GM23338 (cell line): ENCODE measurements at regions not wholly inside any gene's neighbourhood (a gene's known extent, or its start where the extent isn't known, plus 50 kb on each side); places are given as distances from the start of the nearest gene placed in this dataset.

Source experiments
- ATAC-seq: fragments of 200-7000 bp; cut with Tn5 transposase; 3 replicates; pipeline ENCODE4 v1.9.1; 2020
- DNase-seq: peaks from one replicate; pipeline ENCODE4 v3.0.0-alpha.2; 2015; ENCODE audit warnings: low spot score
- H2AFZ ChIP-seq: fragments of 200-600 bp; sonication (generic); 2 replicates; pipeline ENCODE4 v1.8.0; 2016; ENCODE audit warnings: antibody characterized with exemption, mild to moderate bottlenecking, moderate library complexity
- H3F3A ChIP-seq: fragments of 200-600 bp; sonication (generic); replicated peaks from 2 replicates; pipeline ENCODE4 v1.8.0; 2017; ENCODE audit warnings: antibody characterized with exemption, mixed run types, low read depth
- H3K27ac ChIP-seq: fragments of 200-600 bp; sonication (generic); 2 replicates; pipeline ENCODE4 v1.6.1; 2016; ENCODE audit warnings: low read depth
- H3K27me3 ChIP-seq: fragments of 200-600 bp; sonication (generic); 2 replicates; pipeline ENCODE4 v1.8.0; 2016; ENCODE audit warnings: mild to moderate bottlenecking, mixed run types, moderate library complexity; ENCODE audit not compliant: insufficient read depth
- H3K36me3 ChIP-seq: fragments of 200-600 bp; sonication (generic); 2 replicates; pipeline ENCODE4 v1.8.0; 2016; ENCODE audit warnings: mild to moderate bottlenecking; ENCODE audit not compliant: insufficient read depth
- H3K4me1 ChIP-seq: fragments of 200-600 bp; sonication (generic); 2 replicates; pipeline ENCODE4 v1.8.0; 2016; ENCODE audit warnings: mild to moderate bottlenecking, moderate library complexity; ENCODE audit not compliant: insufficient read depth
- H3K4me2 ChIP-seq: fragments of 200-600 bp; sonication (generic); 2 replicates; pipeline ENCODE4 v1.7.1; 2017; ENCODE audit warnings: mixed run types
- H3K4me3 ChIP-seq: fragments of 200-600 bp; sonication (generic); 2 replicates; pipeline ENCODE4 v1.6.1; 2016; ENCODE audit warnings: mixed run types
- H3K79me2 ChIP-seq: fragments of 200-600 bp; sonication (generic); replicated peaks from 2 replicates; pipeline ENCODE4 v1.8.0; 2017; ENCODE audit warnings: mild to moderate bottlenecking; ENCODE audit not compliant: insufficient read depth
- H3K9me2 ChIP-seq: fragments of 200-600 bp; sonication (generic); 2 replicates; pipeline ENCODE4 v1.8.0; 2017; ENCODE audit not compliant: insufficient read depth
- H4K20me1 ChIP-seq: fragments of 200-600 bp; sonication (generic); replicated peaks from 2 replicates; pipeline ENCODE4 v1.8.0; 2017; ENCODE audit warnings: mild to moderate bottlenecking; ENCODE audit not compliant: insufficient read depth
- H3K27ac Mint-ChIP-seq: 2 replicates; pipeline ENCODE4 v1.8.0; 2020; ENCODE audit warnings: inconsistent platforms, mild to moderate bottlenecking, moderate library complexity, mixed read lengths
- H3K27me3 Mint-ChIP-seq: 3 replicates; pipeline ENCODE4 v1.8.0; 2022; ENCODE audit warnings: low read depth, mild to moderate bottlenecking, moderate library complexity, mixed read lengths, inconsistent platforms; ENCODE audit not compliant: insufficient read depth, poor library complexity
- H3K36me3 Mint-ChIP-seq: 3 replicates; pipeline ENCODE4 v1.8.0; 2021; ENCODE audit warnings: low read depth, mild to moderate bottlenecking, inconsistent platforms, moderate library complexity, mixed read lengths
- H3K4me1 Mint-ChIP-seq: 3 replicates; pipeline ENCODE4 v1.8.0; 2020; ENCODE audit warnings: mild to moderate bottlenecking, inconsistent platforms, mixed read lengths
- H3K4me3 Mint-ChIP-seq: 3 replicates; pipeline ENCODE4 v1.8.0; 2021; ENCODE audit warnings: moderate library complexity, mild to moderate bottlenecking, inconsistent platforms, mixed read lengths
- H3K9me3 Mint-ChIP-seq: 3 replicates; pipeline ENCODE4 v1.8.0; 2020; ENCODE audit warnings: moderate library complexity, mild to moderate bottlenecking, inconsistent platforms, mixed read lengths
- CTCF ChIP-seq, 2 experiments: fragments of 200-600 bp in 1 of 2; sonication (generic) in 1 of 2; conservative IDR thresholded peaks; 2 replicates each; pipeline versions ENCODE4 v1.5.1 to v1.6.1; 2016 to 2017; ENCODE audit warnings: antibody characterized with exemption in 2 of 2, low read depth in 2 of 2, mild to moderate bottlenecking in 2 of 2, moderate library complexity in 1 of 2
- EZH2 ChIP-seq: fragments of 200-600 bp; sonication (generic); IDR thresholded peaks from one replicate; pipeline ENCODE4 v1.8.0; 2017; ENCODE audit warnings: antibody characterized with exemption, mild to moderate bottlenecking, low read depth; ENCODE audit not compliant: unreplicated experiment
- EZH2phosphoT487 ChIP-seq: fragments of 200-600 bp; sonication (generic); IDR thresholded peaks from one replicate; pipeline ENCODE4 v1.8.1; 2018; ENCODE audit warnings: antibody characterized with exemption; ENCODE audit not compliant: unreplicated experiment
- JUNB ChIP-seq: IDR thresholded peaks from one replicate; pipeline ENCODE4 v1.6.1; 2016; ENCODE audit warnings: antibody characterized with exemption; ENCODE audit not compliant: unreplicated experiment
- NANOG ChIP-seq: IDR thresholded peaks from 2 replicates; pipeline ENCODE4 v1.6.1; 2016; ENCODE audit warnings: antibody characterized with exemption, borderline replicate concordance
- POLR2AphosphoS5 ChIP-seq: IDR thresholded peaks from 2 replicates; pipeline ENCODE4 v1.6.1; 2016; ENCODE audit warnings: antibody characterized with exemption, low read depth
- REST ChIP-seq: IDR thresholded peaks from one replicate; pipeline ENCODE4 v1.6.1; 2018; ENCODE audit warnings: antibody characterized with exemption; ENCODE audit not compliant: unreplicated experiment
- STAT1 ChIP-seq: IDR thresholded peaks from one replicate; pipeline ENCODE4 v1.6.1; 2016; ENCODE audit warnings: antibody characterized with exemption; ENCODE audit not compliant: unreplicated experiment
- ZNF114 ChIP-seq: fragments of 250-450 bp; sonication (Bioruptor Pico); IDR thresholded peaks from 2 replicates; pipeline ENCODE4 v1.5.0; 2020; ENCODE audit warnings: mild to moderate bottlenecking, moderate library complexity
- ZNF331 ChIP-seq: fragments of 250-450 bp; sonication (Bioruptor Pico); IDR thresholded peaks from 2 replicates; pipeline ENCODE4 v1.5.0; 2020; ENCODE audit warnings: low read depth, mild to moderate bottlenecking, moderate library complexity
- ZNF462 ChIP-seq: fragments of 250-450 bp; sonication (Bioruptor Pico); IDR thresholded peaks from 2 replicates; pipeline ENCODE4 v1.5.0; 2020; ENCODE audit warnings: mild to moderate bottlenecking, moderate library complexity
- TF ChIP-seq, protein P1 (sequence below): IDR thresholded peaks from 2 replicates; pipeline ENCODE4 v1.6.1; 2016; ENCODE audit warnings: antibody characterized with exemption

GRCh38 chr13:47008318-47008717, 111.5 kb upstream of the HTR2A start:
- no peaks in the 10 kb centered on the region for H3K27me3 ChIP-seq
- no peak for ATAC-seq
- 0 out of 2 replicates have a peak overlapping the region, but pooled peaks have one; percentile 30 for H2AFZ ChIP-seq

More at GRCh38 chr13:47008318-47008717, 111.5 kb upstream of the HTR2A start:
- Mint-ChIP-seq H3K4me1 (no peaks in the 10 kb centered on the region), H3K36me3 (no peaks in the 10 kb centered on the region), H3K27me3 (peaks cover 2% of the 10 kb centered on the region), H3K27ac (no peak overlapping the region), H3K4me3 (no peak overlapping the region), H3K9me3 (no peaks in the 10 kb centered on the region)
- Histone ChIP-seq H3K9me2 (no peaks in the 10 kb centered on the region), H3K4me1 (no peaks in the 10 kb centered on the region), H3K4me2 (no peak overlapping the region), H4K20me1 (no peaks in the 10 kb centered on the region), H3K27ac (no peak overlapping the region), H3F3A (no peaks in the 10 kb centered on the region), H3K79me2 (no peaks in the 10 kb centered on the region), H3K4me3 (no peak overlapping the region), H3K36me3 (no peaks in the 10 kb centered on the region)
- no peak for TF ChIP-seq REST
- no peak for TF ChIP-seq ZNF331 (CRISPR knock-in tag)
- no peak for TF ChIP-seq EZH2phosphoT487
- no peak for TF ChIP-seq ZNF114 (CRISPR knock-in tag)
- TF ChIP-seq JUNB: no peak
- no peak for TF ChIP-seq CTCF (conservative IDR thresholded peaks at IDR 0.05; ENCODE audit: low read depth in 2 of 2)
- TF ChIP-seq NANOG: no peak
- TF ChIP-seq ZNF462 (CRISPR knock-in tag): no peak
- no peak for TF ChIP-seq EZH2
- no peak for TF ChIP-seq POLR2AphosphoS5
- TF ChIP-seq, protein P1, sequence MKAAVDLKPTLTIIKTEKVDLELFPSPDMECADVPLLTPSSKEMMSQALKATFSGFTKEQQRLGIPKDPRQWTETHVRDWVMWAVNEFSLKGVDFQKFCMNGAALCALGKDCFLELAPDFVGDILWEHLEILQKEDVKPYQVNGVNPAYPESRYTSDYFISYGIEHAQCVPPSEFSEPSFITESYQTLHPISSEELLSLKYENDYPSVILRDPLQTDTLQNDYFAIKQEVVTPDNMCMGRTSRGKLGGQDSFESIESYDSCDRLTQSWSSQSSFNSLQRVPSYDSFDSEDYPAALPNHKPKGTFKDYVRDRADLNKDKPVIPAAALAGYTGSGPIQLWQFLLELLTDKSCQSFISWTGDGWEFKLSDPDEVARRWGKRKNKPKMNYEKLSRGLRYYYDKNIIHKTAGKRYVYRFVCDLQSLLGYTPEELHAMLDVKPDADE: no peak
- no peak for TF ChIP-seq STAT1
- no peak for DNase-seq
